K562 (cell line): ENCODE measurements at regions not wholly inside any gene's neighbourhood (a gene's known extent, or its start where the extent isn't known, plus 50 kb on each side); places are given as distances from the start of the nearest gene placed in this dataset.

ENCODE experiments used
- ATAC-seq: fragments of 200-7000 bp; cut with Tn5 transposase; 3 replicates; pipeline ENCODE4 v1.9.1; 2020; ENCODE audit warnings: moderate library complexity
- BruUV-seq: library from RNA; stranded (reverse); fragments of 400-500 nt; replicated peaks from 2 replicates; lab custom pipeline; 2021; lab: Mats Ljungman, UMichigan
- CTCF ChIA-PET: fragments of 300-600 bp; formaldehyde crosslinking; extraction: SDS; loops from one replicate; lab custom pipeline; 2021; ENCODE audit warnings: low intra/inter-chr PET ratio; lab: Yijun Ruan, JAX
- POLR2A ChIA-PET: fragments of 300-600, 350-650 bp; sonication (Branson Sonifier 250); formaldehyde crosslinking; extraction: SDS; loops from one replicate; lab custom pipeline; 2021; ENCODE audit warnings: antibody characterized with exemption, inconsistent platforms; lab: Yijun Ruan, JAX
- DNase-seq, 4 experiments: peaks; one replicate each; pipeline versions ENCODE4 v3.0.0 to v3.0.0-alpha.2; 2011 to 2018; ENCODE audit warnings: low spot score in 3 of 4, mixed read lengths in 3 of 4; ENCODE audit errors: extremely low read depth in 1 of 4
- FAIRE-seq: peaks from 2 replicates; lab custom pipeline; 2011; peaks lifted over from hg19 to GRCh38; lab: Jason Lieb, UNC
- H2AFZ ChIP-seq: 2 replicates; pipeline ENCODE4 v1.6.0; 2011; ENCODE audit warnings: low read depth, low read length, control low read depth, inconsistent platforms
- H3K27ac ChIP-seq: fragments of 200-600 bp; 3 replicates; pipeline ENCODE4 v1.8.0; 2011; ENCODE audit warnings: low read depth, mild to moderate bottlenecking, control low read depth, inconsistent platforms, low read length, moderate library complexity, mixed read lengths; ENCODE audit errors: extremely low read depth
- H3K27me3 ChIP-seq, 2 experiments: fragments of 300-600 bp in 1 of 2; 2 replicates in 1 of 2; 3 replicates in 1 of 2; pipeline versions ENCODE4 v1.6.0 to v1.8.0; 2011; ENCODE audit warnings: inconsistent platforms in 2 of 2, low read length in 2 of 2, mild to moderate bottlenecking in 1 of 2, mixed read lengths in 1 of 2, moderate library complexity in 1 of 2; ENCODE audit not compliant: control insufficient read depth in 2 of 2, insufficient read depth in 2 of 2
- H3K36me3 ChIP-seq: fragments of 300-600 bp; 3 replicates; pipeline ENCODE4 v1.8.0; 2011; ENCODE audit warnings: mild to moderate bottlenecking, low read length, inconsistent platforms; ENCODE audit not compliant: control insufficient read depth, insufficient read depth
- H3K4me1 ChIP-seq, 2 experiments: fragments of 200-600 bp in 1 of 2; replicated peaks in 1 of 2; 2 replicates in 1 of 2; 3 replicates in 1 of 2; pipeline versions ENCODE4 v1.5.1 to v1.8.0; 2011; ENCODE audit warnings: inconsistent platforms in 2 of 2, low read length in 2 of 2, mild to moderate bottlenecking in 1 of 2, mixed read lengths in 1 of 2, moderate library complexity in 1 of 2; ENCODE audit not compliant: control insufficient read depth in 2 of 2, insufficient read depth in 2 of 2
- H3K4me2 ChIP-seq: 2 replicates; pipeline ENCODE4 v1.6.1; 2011; ENCODE audit warnings: low read length, control low read depth, inconsistent platforms, mixed read lengths; ENCODE audit not compliant: insufficient read depth
- H3K4me3 ChIP-seq: fragments of 200-600 bp; sonication (generic), shearing (Covaris generic); 2 replicates; pipeline ENCODE4 v1.5.1; 2016; ENCODE audit warnings: control low read depth, inconsistent platforms
- H3K79me2 ChIP-seq: fragments of 200-600 bp; 3 replicates; pipeline ENCODE4 v1.8.0; 2011; ENCODE audit warnings: low read length, inconsistent platforms; ENCODE audit not compliant: control insufficient read depth, insufficient read depth
- H3K9ac ChIP-seq, 2 experiments: 2 replicates each; pipeline versions ENCODE4 v1.6.0 to v1.6.1; 2011; ENCODE audit warnings: low read depth in 2 of 2, low read length in 2 of 2, control low read depth in 1 of 2, inconsistent platforms in 1 of 2, mild to moderate bottlenecking in 1 of 2, mixed read lengths in 1 of 2; ENCODE audit not compliant: insufficient read depth in 1 of 2
- H3K9me1 ChIP-seq: one replicate; pipeline ENCODE4 v1.6.0; 2011; ENCODE audit warnings: inconsistent platforms, mild to moderate bottlenecking, low read length, moderate library complexity; ENCODE audit not compliant: control insufficient read depth, insufficient read depth
- H3K9me3 ChIP-seq: replicated peaks from 2 replicates; pipeline ENCODE4 v1.5.1; 2011; ENCODE audit warnings: low read depth, low read length, inconsistent platforms; ENCODE audit not compliant: control insufficient read depth, insufficient read depth
- H4K20me1 ChIP-seq: replicated peaks from 2 replicates; pipeline ENCODE4 v1.6.1; 2011; ENCODE audit warnings: low read length, inconsistent platforms, mixed read lengths; ENCODE audit not compliant: control insufficient read depth, insufficient read depth
- ARID4B ChIP-seq: sonication (generic); formaldehyde crosslinking; IDR thresholded peaks from 2 replicates; pipeline ENCODE4 v1.8.0; 2022; ENCODE audit warnings: mild to moderate bottlenecking, missing genetic modification reagents
- CREB5 ChIP-seq: fragments of 250-450 bp; sonication (Bioruptor Pico); IDR thresholded peaks from 2 replicates; pipeline ENCODE4 v1.5.0; 2020; ENCODE audit warnings: mild to moderate bottlenecking
- FOXJ2 ChIP-seq: fragments of 200-800 bp; sonication (Bioruptor generic); IDR thresholded peaks from 2 replicates; pipeline ENCODE4 v1.6.1; 2016; ENCODE audit warnings: missing genetic modification characterization, missing compliant biosample characterization
- MCM3 ChIP-seq: fragments of 450-650 bp; IDR thresholded peaks from 2 replicates; pipeline ENCODE4 v1.6.1; 2016
- MEF2A ChIP-seq: IDR thresholded peaks from 2 replicates; pipeline ENCODE4 v1.6.1; 2011; ENCODE audit warnings: low read depth, mild to moderate bottlenecking, low read length, moderate library complexity; ENCODE audit not compliant: control insufficient read depth
- PRPF4 ChIP-seq: fragments of 200-400 bp; formaldehyde crosslinking; IDR thresholded peaks from one replicate; pipeline ENCODE4 v1.6.1; 2017; ENCODE audit warnings: low read length, low read depth, mild to moderate bottlenecking; ENCODE audit not compliant: insufficient read depth, poor library complexity, severe bottlenecking
- SREBF1 ChIP-seq: fragments of 150-350 bp; IDR thresholded peaks from 2 replicates; pipeline ENCODE4 v1.6.1; 2014; ENCODE audit warnings: antibody characterized with exemption, low read depth, low read length, borderline replicate concordance
- TCF3 ChIP-seq: sonication (generic); formaldehyde crosslinking; IDR thresholded peaks from 2 replicates; pipeline ENCODE4 v1.4.0; 2020; ENCODE audit warnings: mild to moderate bottlenecking, missing genetic modification reagents
- ZBTB11 ChIP-seq, 3 experiments: fragments of 200-800 bp in 1 of 3; fragments of 250-450 bp in 1 of 3; fragments of 450-650 bp in 1 of 3; sonication (Bioruptor Pico) in 1 of 3; sonication (Bioruptor generic) in 1 of 3; formaldehyde crosslinking in 1 of 3; IDR thresholded peaks; 2 replicates each; pipeline versions ENCODE4 v1.6.1 to v1.8.0; 2016 to 2022; ENCODE audit warnings: mild to moderate bottlenecking in 2 of 3, missing genetic modification characterization in 2 of 3, missing compliant biosample characterization in 1 of 3, moderate library complexity in 1 of 3
- ZNF311 ChIP-seq: fragments of 250-450 bp; sonication (Bioruptor Pico); IDR thresholded peaks from 2 replicates; pipeline ENCODE4 v1.4.0; 2020; ENCODE audit warnings: mild to moderate bottlenecking, moderate library complexity
- in situ Hi-C: fragments of 300-500 bp; cut with MboI; formaldehyde crosslinking; loops from 4 replicates; pipeline ENCODE4 v1.15.0; 2018; ENCODE audit warnings: inconsistent platforms, mixed read lengths
- intact Hi-C: fragments of 100-400 bp; cut with micrococcal nuclease; formaldehyde crosslinking; loops from 2 replicates; pipeline ENCODE4 v1.14.2; 2022

- TF ChIP-seq ARID4B = no peak
These were observed 93.4 kb downstream of the DIRAS3 start (continued) for GRCh38 chr1:67957066-67957465.

- Histone ChIP-seq H3K9me3 (no peaks in the 10 kb centered on the region), H3K9ac (no peak overlapping the region), H4K20me1 (no peaks in the 10 kb centered on the region), H3K4me3 (no peak overlapping the region), H3K4me2 (no peak overlapping the region), H3K79me2 (no peaks in the 10 kb centered on the region), H3K9me1 (no peaks in the 10 kb centered on the region), H3K36me3 (no peaks in the 10 kb centered on the region), H3K27ac (no peak overlapping the region), H2AFZ (no peak overlapping the region), H3K4me1 (no peaks in the 10 kb centered on the region), H3K27me3 (no peaks in the 10 kb centered on the region; a peak in 2 of 5 replicates)
- ATAC-seq (no peak), FAIRE-seq (no peak), DNase-seq (no peak)
- POLR2A ChIA-PET = no interaction called here
- in situ Hi-C loops (no loop called here), intact Hi-C loops (no loop called here)
- no TSS peak for BruUV-seq
- CTCF ChIA-PET = no interaction called here
- TF ChIP-seq MEF2A (no peak), CREB5 (CRISPR knock-in tag) (no peak), PRPF4 (no peak), FOXJ2 (tag) (no peak), TCF3 (CRISPR knock-in tag) (no peak), SREBF1 (no peak), MCM3 (no peak), ZNF311 (CRISPR knock-in tag) (no peak), ZBTB11 (CRISPR knock-in tag; IDR thresholded peaks at IDR 0.05) (no peak)
These were observed 94.3 kb downstream of the DIRAS3 start for GRCh38 chr1:67956116-67956515.
